ENCODE measurements at regions not wholly inside any gene's neighbourhood (a gene's known extent, or its start where the extent isn't known, plus 50 kb on each side); places are given as distances from the start of the nearest gene placed in this dataset.

DNA sequence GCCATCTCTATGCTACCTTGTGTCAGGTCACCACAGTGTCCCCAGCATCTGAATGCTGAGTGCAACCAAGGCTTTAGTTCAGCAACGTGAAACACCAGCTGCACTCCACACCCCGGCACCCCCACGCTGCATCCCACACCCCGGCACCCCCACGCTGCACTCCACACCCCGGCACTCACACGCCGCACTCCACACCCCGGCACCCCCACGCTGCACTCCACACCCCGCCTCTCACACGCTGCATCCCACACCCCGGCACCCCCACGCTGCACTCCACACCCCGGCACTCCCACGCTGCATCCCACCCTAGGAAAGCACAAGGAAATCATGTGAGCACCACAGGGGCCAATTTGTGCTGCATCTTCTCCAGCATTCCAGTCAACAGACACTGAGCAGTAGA is 199.8 kb upstream of the FRG1 start:
- TF ChIP-seq, protein P1, sequence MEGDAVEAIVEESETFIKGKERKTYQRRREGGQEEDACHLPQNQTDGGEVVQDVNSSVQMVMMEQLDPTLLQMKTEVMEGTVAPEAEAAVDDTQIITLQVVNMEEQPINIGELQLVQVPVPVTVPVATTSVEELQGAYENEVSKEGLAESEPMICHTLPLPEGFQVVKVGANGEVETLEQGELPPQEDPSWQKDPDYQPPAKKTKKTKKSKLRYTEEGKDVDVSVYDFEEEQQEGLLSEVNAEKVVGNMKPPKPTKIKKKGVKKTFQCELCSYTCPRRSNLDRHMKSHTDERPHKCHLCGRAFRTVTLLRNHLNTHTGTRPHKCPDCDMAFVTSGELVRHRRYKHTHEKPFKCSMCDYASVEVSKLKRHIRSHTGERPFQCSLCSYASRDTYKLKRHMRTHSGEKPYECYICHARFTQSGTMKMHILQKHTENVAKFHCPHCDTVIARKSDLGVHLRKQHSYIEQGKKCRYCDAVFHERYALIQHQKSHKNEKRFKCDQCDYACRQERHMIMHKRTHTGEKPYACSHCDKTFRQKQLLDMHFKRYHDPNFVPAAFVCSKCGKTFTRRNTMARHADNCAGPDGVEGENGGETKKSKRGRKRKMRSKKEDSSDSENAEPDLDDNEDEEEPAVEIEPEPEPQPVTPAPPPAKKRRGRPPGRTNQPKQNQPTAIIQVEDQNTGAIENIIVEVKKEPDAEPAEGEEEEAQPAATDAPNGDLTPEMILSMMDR (IDR thresholded peaks at IDR 0.05): no peak
- no peak for TF ChIP-seq POLR2A (IDR thresholded peaks at IDR 0.05)

Measured in lower leg skin (tissue), 3 donors.